NOMO-1 treated with dmso at 0.1 percent for 144 hours (cell line): ENCODE measurements at regions not wholly inside any gene's neighbourhood (a gene's known extent, or its start where the extent isn't known, plus 50 kb on each side); places are given as distances from the start of the nearest gene placed in this dataset.

Experiments
- DNase-seq: peaks from one replicate; lab custom pipeline; 2025; ENCODE audit not compliant: unreplicated experiment; lab: John Stamatoyannopoulos, UW

- no peak for DNase-seq
These were observed 808.2 kb downstream of the BRINP1 start for GRCh38 chr9:118561051-118561450.

- DNase-seq = no peak
These were observed 805.6 kb downstream of the BRINP1 start for GRCh38 chr9:118563677-118564076.

- DNase-seq = no peak
These were observed 801.4 kb downstream of the BRINP1 start for GRCh38 chr9:118567861-118568260.

GRCh38 chr9:118568704-118569103 lies 800.5 kb downstream of the BRINP1 start:
- DNase-seq = no peak

GRCh38 chr9:118569148-118569547 lies 800.1 kb downstream of the BRINP1 start:
- DNase-seq = no peak

- DNase-seq = no peak
These were observed 799.2 kb downstream of the BRINP1 start for GRCh38 chr9:118570066-118570465.

GRCh38 chr9:118575341-118576070 lies 793.7 kb downstream of the BRINP1 start:
- DNase-seq = no peak

- DNase-seq = no peak
These were observed 792.1 kb downstream of the BRINP1 start for GRCh38 chr9:118577121-118577520.

GRCh38 chr9:118578467-118578866 lies 790.8 kb downstream of the BRINP1 start:
- DNase-seq = no peak

GRCh38 chr9:118583414-118583813 lies 785.8 kb downstream of the BRINP1 start:
- DNase-seq = no peak

GRCh38 chr9:118586978-118587377 lies 782.3 kb downstream of the BRINP1 start:
- DNase-seq = no peak

GRCh38 chr9:118594428-118594827 lies 774.8 kb downstream of the BRINP1 start:
- no peak for DNase-seq

GRCh38 chr9:118595719-118596305 lies 773.4 kb downstream of the BRINP1 start:
- DNase-seq = no peak

- no peak for DNase-seq
These were observed 772.7 kb downstream of the BRINP1 start for GRCh38 chr9:118596374-118597015.

GRCh38 chr9:118606668-118607067 lies 762.6 kb downstream of the BRINP1 start:
- no peak for DNase-seq

GRCh38 chr9:118609355-118610044 lies 759.7 kb downstream of the BRINP1 start:
- DNase-seq = no peak

GRCh38 chr9:118612201-118612600 lies 757.0 kb downstream of the BRINP1 start:
- no peak for DNase-seq

GRCh38 chr9:118613996-118614395 lies 755.2 kb downstream of the BRINP1 start:
- DNase-seq = no peak

GRCh38 chr9:118618084-118618483 lies 751.2 kb downstream of the BRINP1 start:
- DNase-seq = no peak

- DNase-seq = no peak
These were observed 750.4 kb downstream of the BRINP1 start for GRCh38 chr9:118618849-118619248.

GRCh38 chr9:118624608-118625007 lies 744.6 kb downstream of the BRINP1 start:
- DNase-seq = no peak

- no peak for DNase-seq
These were observed 739.2 kb downstream of the BRINP1 start for GRCh38 chr9:118630079-118630478.
